ENCODE measurements at regions not wholly inside any gene's neighbourhood (a gene's known extent, or its start where the extent isn't known, plus 50 kb on each side); places are given as distances from the start of the nearest gene placed in this dataset.

DNA sequence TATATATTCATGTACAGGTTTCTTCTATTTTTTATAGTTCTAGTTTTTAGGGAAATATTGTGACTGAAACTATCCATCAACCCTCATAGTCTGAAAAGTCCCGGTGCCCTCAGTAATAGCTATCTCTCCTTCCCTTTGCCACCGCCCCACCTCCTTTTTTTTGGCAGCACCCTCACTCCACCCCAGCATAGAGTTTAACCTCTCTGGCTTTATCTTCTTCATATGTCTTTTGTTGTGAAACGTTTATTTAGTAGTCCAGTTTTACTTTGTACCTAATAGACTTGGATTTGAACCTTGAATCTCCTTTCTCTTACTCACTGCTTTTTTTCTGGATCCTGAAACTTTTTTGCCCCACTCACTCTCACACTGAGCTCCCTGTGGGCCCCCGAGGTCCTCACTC lies 109.5 kb downstream of the BBS10 start:
- H3K4me1 ChIP-seq (ENCODE audit: control insufficient read depth in 2 of 3, insufficient read depth in 2 of 3, low read depth in 1 of 3, low read length in 3 of 3): no peaks in the 10 kb centered on the region
- FAIRE-seq (no peak), DNase-seq (no peak)
- TF ChIP-seq, protein P1, sequence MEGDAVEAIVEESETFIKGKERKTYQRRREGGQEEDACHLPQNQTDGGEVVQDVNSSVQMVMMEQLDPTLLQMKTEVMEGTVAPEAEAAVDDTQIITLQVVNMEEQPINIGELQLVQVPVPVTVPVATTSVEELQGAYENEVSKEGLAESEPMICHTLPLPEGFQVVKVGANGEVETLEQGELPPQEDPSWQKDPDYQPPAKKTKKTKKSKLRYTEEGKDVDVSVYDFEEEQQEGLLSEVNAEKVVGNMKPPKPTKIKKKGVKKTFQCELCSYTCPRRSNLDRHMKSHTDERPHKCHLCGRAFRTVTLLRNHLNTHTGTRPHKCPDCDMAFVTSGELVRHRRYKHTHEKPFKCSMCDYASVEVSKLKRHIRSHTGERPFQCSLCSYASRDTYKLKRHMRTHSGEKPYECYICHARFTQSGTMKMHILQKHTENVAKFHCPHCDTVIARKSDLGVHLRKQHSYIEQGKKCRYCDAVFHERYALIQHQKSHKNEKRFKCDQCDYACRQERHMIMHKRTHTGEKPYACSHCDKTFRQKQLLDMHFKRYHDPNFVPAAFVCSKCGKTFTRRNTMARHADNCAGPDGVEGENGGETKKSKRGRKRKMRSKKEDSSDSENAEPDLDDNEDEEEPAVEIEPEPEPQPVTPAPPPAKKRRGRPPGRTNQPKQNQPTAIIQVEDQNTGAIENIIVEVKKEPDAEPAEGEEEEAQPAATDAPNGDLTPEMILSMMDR (IDR thresholded peaks at IDR 0.05; ENCODE audit: borderline replicate concordance, extremely low read depth, insufficient read depth): no peak
- no peak overlapping the region for H3K4me3 ChIP-seq (ENCODE audit: low read length in 3 of 3)
- no peaks in the 10 kb centered on the region for H3K9me3 ChIP-seq (ENCODE audit: control insufficient read depth in 2 of 3, insufficient read depth in 1 of 3, low read length in 3 of 3)
- intact Hi-C loops (cut with DNase I): no loop called here
- no peaks in the 10 kb centered on the region for H3K27me3 ChIP-seq (ENCODE audit: control insufficient read depth, insufficient read depth, low read length)
- no peak overlapping the region for H3K27ac ChIP-seq (ENCODE audit: low read depth in 2 of 2, low read length in 2 of 2)
- H3K9ac ChIP-seq (ENCODE audit: low read length in 3 of 3): no peak overlapping the region
- H3K36me3 ChIP-seq (ENCODE audit: control insufficient read depth in 2 of 3, insufficient read depth in 3 of 3, low read length in 3 of 3): no peaks in the 10 kb centered on the region

GRCh38 chr12:76237086-76237701 lies 111.0 kb downstream of the BBS10 start:
- Histone ChIP-seq H3K27me3 (ENCODE audit: control insufficient read depth, insufficient read depth, low read length) (no peaks in the 10 kb centered on the region), H3K9me3 (ENCODE audit: control insufficient read depth in 2 of 3, insufficient read depth in 1 of 3, low read length in 3 of 3) (no peaks in the 10 kb centered on the region), H3K4me1 (ENCODE audit: control insufficient read depth in 2 of 3, insufficient read depth in 2 of 3, low read depth in 1 of 3, low read length in 3 of 3) (no peaks in the 10 kb centered on the region), H3K9ac (ENCODE audit: low read length in 3 of 3) (no peak overlapping the region), H3K4me3 (ENCODE audit: low read length in 3 of 3) (no peak overlapping the region), H3K27ac (ENCODE audit: low read depth in 2 of 2, low read length in 2 of 2) (no peak overlapping the region), H3K36me3 (ENCODE audit: control insufficient read depth in 2 of 3, insufficient read depth in 3 of 3, low read length in 3 of 3) (no peaks in the 10 kb centered on the region)
- DNase-seq (no peak), FAIRE-seq (no peak)
- TF ChIP-seq, protein P1 (IDR thresholded peaks at IDR 0.05; ENCODE audit: borderline replicate concordance, extremely low read depth, insufficient read depth): no peak
- intact Hi-C loops (cut with DNase I): no loop called here

DNA sequence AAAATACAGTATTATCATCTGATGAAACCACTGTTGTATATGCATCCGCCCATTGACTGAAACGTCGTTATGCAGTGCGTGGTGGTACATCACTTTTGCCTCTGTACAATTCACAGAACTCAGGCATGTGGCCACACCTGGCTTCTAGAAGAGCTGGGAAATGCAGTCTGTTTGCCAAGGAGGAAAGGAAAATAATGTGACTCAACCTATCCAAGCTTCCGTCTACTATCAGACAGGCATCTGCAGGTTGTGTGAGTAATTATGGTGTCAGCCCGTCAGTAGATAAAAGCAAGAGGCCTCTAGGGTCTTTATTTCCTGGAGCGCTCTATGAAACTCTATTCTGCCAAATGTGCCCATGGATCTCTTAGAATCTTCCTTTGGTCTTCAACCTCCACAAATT lies 111.6 kb downstream of the BBS10 start:
- Histone ChIP-seq H3K27me3 (ENCODE audit: control insufficient read depth, insufficient read depth, low read length) (no peaks in the 10 kb centered on the region), H3K27ac (ENCODE audit: low read depth in 2 of 2, low read length in 2 of 2) (no peak overlapping the region), H3K4me3 (ENCODE audit: low read length in 3 of 3) (no peak overlapping the region), H3K9ac (ENCODE audit: low read length in 3 of 3) (no peak overlapping the region), H3K4me1 (ENCODE audit: control insufficient read depth in 2 of 3, insufficient read depth in 2 of 3, low read depth in 1 of 3, low read length in 3 of 3) (no peaks in the 10 kb centered on the region), H3K9me3 (ENCODE audit: control insufficient read depth in 2 of 3, insufficient read depth in 1 of 3, low read length in 3 of 3) (no peaks in the 10 kb centered on the region), H3K36me3 (ENCODE audit: control insufficient read depth in 2 of 3, insufficient read depth in 3 of 3, low read length in 3 of 3) (no peaks in the 10 kb centered on the region)
- TF ChIP-seq, protein P1 (IDR thresholded peaks at IDR 0.05; ENCODE audit: borderline replicate concordance, extremely low read depth, insufficient read depth): no peak
- no peak for FAIRE-seq
- intact Hi-C loops (cut with DNase I): no loop called here
- DNase-seq: no peak

GRCh38 chr12:76234741-76235140 lies 113.5 kb downstream of the BBS10 start:
- FAIRE-seq (no peak), DNase-seq (no peak)
- intact Hi-C loops (cut with DNase I): no loop called here
- H3K9ac ChIP-seq (ENCODE audit: low read length in 3 of 3): no peak overlapping the region
- no peak overlapping the region for H3K27ac ChIP-seq (ENCODE audit: low read depth in 2 of 2, low read length in 2 of 2)
- TF ChIP-seq, protein P1 (IDR thresholded peaks at IDR 0.05; ENCODE audit: borderline replicate concordance, extremely low read depth, insufficient read depth): no peak
- H3K4me3 ChIP-seq (ENCODE audit: low read length in 3 of 3): no peak overlapping the region
- no peaks in the 10 kb centered on the region for H3K4me1 ChIP-seq (ENCODE audit: control insufficient read depth in 2 of 3, insufficient read depth in 2 of 3, low read depth in 1 of 3, low read length in 3 of 3)
- no peaks in the 10 kb centered on the region for H3K9me3 ChIP-seq (ENCODE audit: control insufficient read depth in 2 of 3, insufficient read depth in 1 of 3, low read length in 3 of 3)
- H3K27me3 ChIP-seq (ENCODE audit: control insufficient read depth, insufficient read depth, low read length): no peaks in the 10 kb centered on the region
- H3K36me3 ChIP-seq (ENCODE audit: control insufficient read depth in 2 of 3, insufficient read depth in 3 of 3, low read length in 3 of 3): no peaks in the 10 kb centered on the region
